ENCODE measurements at regions not wholly inside any gene's neighbourhood (a gene's known extent, or its start where the extent isn't known, plus 50 kb on each side); places are given as distances from the start of the nearest gene placed in this dataset.

DNA sequence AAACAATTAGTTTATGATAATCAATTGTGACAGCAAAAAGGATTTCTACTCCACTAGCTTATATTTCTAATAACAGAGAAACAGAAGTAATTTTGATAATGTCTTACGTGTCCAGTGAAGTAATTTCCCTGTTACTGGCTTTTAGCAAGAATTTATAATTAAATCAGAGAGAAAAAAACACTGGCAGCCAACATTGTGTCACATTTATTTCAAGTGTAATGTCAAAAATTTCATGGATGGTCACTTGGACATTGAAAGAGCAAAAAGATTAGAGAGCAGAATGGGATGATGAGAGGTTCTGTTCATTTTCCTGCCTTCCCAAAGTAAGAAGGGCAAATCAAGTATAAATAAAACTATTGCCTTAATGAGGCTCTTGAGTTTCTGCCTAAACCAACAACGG lies 239.3 kb upstream of the SEMA6A start:
- TF ChIP-seq USF1 (CRISPR knock-in tag; IDR thresholded peaks at IDR 0.05) (no peak), ZNF317 (CRISPR knock-in tag; IDR thresholded peaks at IDR 0.05; ENCODE audit: borderline replicate concordance, low read depth) (no peak), SP1 (CRISPR knock-in tag; conservative IDR thresholded peaks at IDR 0.05) (no peak), MAX (CRISPR knock-in tag; IDR thresholded peaks at IDR 0.05) (no peak), CTCF (IDR thresholded peaks at IDR 0.05) (no peak), MXD4 (CRISPR knock-in tag; IDR thresholded peaks at IDR 0.05; ENCODE audit: borderline replicate concordance) (no peak), FOXP1 (CRISPR knock-in tag; IDR thresholded peaks at IDR 0.05; ENCODE audit: borderline replicate concordance) (no peak), MYBL2 (CRISPR knock-in tag; IDR thresholded peaks at IDR 0.05) (no peak), ZNF423 (CRISPR knock-in tag; IDR thresholded peaks at IDR 0.05) (no peak), FOXJ3 (CRISPR knock-in tag; IDR thresholded peaks at IDR 0.05; ENCODE audit: borderline replicate concordance) (no peak), CBFB (CRISPR knock-in tag; IDR thresholded peaks at IDR 0.05; ENCODE audit: low read depth) (no peak), ATF3 (CRISPR knock-in tag; conservative IDR thresholded peaks at IDR 0.05) (no peak), IRF2 (CRISPR knock-in tag; IDR thresholded peaks at IDR 0.05; ENCODE audit: borderline replicate concordance, low read depth) (no peak), E2F1 (CRISPR knock-in tag; IDR thresholded peaks at IDR 0.05) (no peak)
